HepG2 (cell line): ENCODE measurements at regions not wholly inside any gene's neighbourhood (a gene's known extent, or its start where the extent isn't known, plus 50 kb on each side); places are given as distances from the start of the nearest gene placed in this dataset.

Source experiments
- ATAC-seq: fragments of 200-7000 bp; cut with Tn5 transposase; 3 replicates; pipeline ENCODE4 v1.9.1; 2020; ENCODE audit warnings: mild to moderate bottlenecking, moderate library complexity
- BruUV-seq: library from RNA; stranded (reverse); fragments of 400-500 nt; replicated peaks from 2 replicates; lab custom pipeline; 2021; lab: Mats Ljungman, UMichigan
- CTCF ChIA-PET: fragments of 300-600 bp; formaldehyde crosslinking; extraction: SDS; loops from one replicate; lab custom pipeline; 2021; ENCODE audit warnings: low total read pairs, inconsistent platforms, low intra/inter-chr PET ratio; lab: Yijun Ruan, JAX
- POLR2A ChIA-PET: fragments of 350-600 bp; sonication (Branson Sonifier 250); formaldehyde crosslinking; loops from one replicate; lab custom pipeline; 2020; ENCODE audit warnings: antibody characterized with exemption, inconsistent platforms; lab: Yijun Ruan, JAX
- DNase-seq: peaks from one replicate; pipeline ENCODE4 v3.0.0-alpha.2; 2015; ENCODE audit warnings: low spot score
- FAIRE-seq: peaks from 3 replicates; lab custom pipeline; 2011; peaks lifted over from hg19 to GRCh38; lab: Jason Lieb, UNC
- H2AFZ ChIP-seq: one replicate; pipeline ENCODE4 v1.6.1; 2011; ENCODE audit warnings: low read length, inconsistent platforms
- H3K27ac ChIP-seq: fragments of 300-600 bp; 3 replicates; pipeline ENCODE4 v1.8.0; 2011; ENCODE audit warnings: mixed run types, mild to moderate bottlenecking, mixed read lengths, low read length, inconsistent platforms; ENCODE audit not compliant: insufficient read depth; ENCODE audit errors: extremely low read length
- H3K27me3 ChIP-seq, 2 experiments: fragments of 200-600 bp in 1 of 2; 2 replicates in 1 of 2; 3 replicates in 1 of 2; pipeline versions ENCODE4 v1.6.0 to v1.8.0; 2011; ENCODE audit warnings: low read length in 2 of 2, mild to moderate bottlenecking in 2 of 2, moderate library complexity in 2 of 2, inconsistent platforms in 1 of 2; ENCODE audit not compliant: insufficient read depth in 2 of 2, control insufficient read depth in 1 of 2
- H3K36me3 ChIP-seq, 2 experiments: fragments of 200-600 bp in 1 of 2; replicated peaks in 1 of 2; 2 replicates in 1 of 2; 3 replicates in 1 of 2; pipeline versions ENCODE4 v1.5.1 to v1.8.0; 2011; ENCODE audit warnings: low read length in 2 of 2, inconsistent platforms in 1 of 2; ENCODE audit not compliant: insufficient read depth in 2 of 2, control insufficient read depth in 1 of 2
- H3K4me1 ChIP-seq: 2 replicates; pipeline ENCODE4 v1.5.1; 2012; ENCODE audit warnings: low read length, inconsistent platforms; ENCODE audit not compliant: insufficient read depth
- H3K4me2 ChIP-seq: 2 replicates; pipeline ENCODE4 v1.6.0; 2011; ENCODE audit warnings: low read depth, low read length, inconsistent platforms
- H3K4me3 ChIP-seq, 3 experiments: fragments of 200-600 bp in 1 of 3; sonication (generic), shearing (Covaris generic) in 1 of 3; replicated peaks in 1 of 3; 2 replicates each; pipeline ENCODE4 v1.5.1; 2011 to 2016; ENCODE audit warnings: low read length in 3 of 3, inconsistent platforms in 2 of 3, low read depth in 2 of 3, mild to moderate bottlenecking in 2 of 3, control low read depth in 1 of 3, mixed read lengths in 1 of 3; ENCODE audit not compliant: insufficient read depth in 1 of 3
- H3K79me2 ChIP-seq: one replicate; pipeline ENCODE4 v1.6.1; 2011; ENCODE audit warnings: low read length, inconsistent platforms; ENCODE audit not compliant: insufficient read depth
- H3K9ac ChIP-seq: 2 replicates; pipeline ENCODE4 v1.6.0; 2011; ENCODE audit warnings: mild to moderate bottlenecking, low read depth, low read length, inconsistent platforms; ENCODE audit not compliant: insufficient read depth
- H3K9me3 ChIP-seq: 2 replicates; pipeline ENCODE4 v1.5.1; 2012; ENCODE audit warnings: mild to moderate bottlenecking, low read length
- H4K20me1 ChIP-seq: 2 replicates; pipeline ENCODE4 v1.6.0; 2011; ENCODE audit warnings: inconsistent platforms, mild to moderate bottlenecking, low read length, moderate library complexity; ENCODE audit not compliant: insufficient read depth
- ATF1 ChIP-seq: IDR thresholded peaks from 2 replicates; pipeline ENCODE4 v1.6.1; 2016; ENCODE audit warnings: mild to moderate bottlenecking, control low read depth
- EHMT2 ChIP-seq: fragments of 200-600 bp; sonication (generic); IDR thresholded peaks from 2 replicates; pipeline ENCODE4 v1.7.0; 2017; ENCODE audit warnings: antibody characterized with exemption, low read depth, low read length, borderline replicate concordance
- ELF4 ChIP-seq: sonication (generic); formaldehyde crosslinking; IDR thresholded peaks from 2 replicates; pipeline ENCODE4 v1.5.0; 2020; ENCODE audit warnings: missing genetic modification reagents, mild to moderate bottlenecking, moderate library complexity, borderline replicate concordance
- GPBP1L1 ChIP-seq: sonication (generic); formaldehyde crosslinking; IDR thresholded peaks from 2 replicates; pipeline ENCODE4 v1.5.0; 2020; ENCODE audit warnings: mild to moderate bottlenecking, missing genetic modification reagents
- HHEX ChIP-seq: IDR thresholded peaks from 2 replicates; pipeline ENCODE4 v1.6.1; 2016; ENCODE audit warnings: control low read depth
- IRX3 ChIP-seq: sonication (generic); formaldehyde crosslinking; IDR thresholded peaks from 2 replicates; pipeline ENCODE4 v1.8.1; 2023; ENCODE audit warnings: mild to moderate bottlenecking, low read depth, missing genetic modification reagents, borderline replicate concordance
- KAT8 ChIP-seq: IDR thresholded peaks from 2 replicates; pipeline ENCODE4 v1.6.1; 2016; ENCODE audit warnings: missing genetic modification reagents, missing compliant biosample characterization
- REXO4 ChIP-seq: sonication (generic); formaldehyde crosslinking; IDR thresholded peaks from 2 replicates; pipeline ENCODE4 v1.8.0; 2022; ENCODE audit warnings: missing genetic modification reagents, mild to moderate bottlenecking, borderline replicate concordance
- TEAD2 ChIP-seq: sonication (generic); formaldehyde crosslinking; IDR thresholded peaks from 2 replicates; pipeline ENCODE4 v1.9.0; 2021; ENCODE audit warnings: missing genetic modification reagents
- THAP11 ChIP-seq: IDR thresholded peaks from 2 replicates; pipeline ENCODE4 v1.6.1; 2016; ENCODE audit warnings: missing biosample characterization, missing genetic modification reagents
- ZBTB43 ChIP-seq: sonication (generic); formaldehyde crosslinking; conservative IDR thresholded peaks from 2 replicates; pipeline ENCODE4 v1.4.0; 2020; ENCODE audit warnings: missing genetic modification reagents
- ZNF205 ChIP-seq: IDR thresholded peaks from 2 replicates; pipeline ENCODE4 v1.6.1; 2018; ENCODE audit warnings: missing biosample characterization, missing genetic modification reagents
- ZNF546 ChIP-seq: sonication (generic); formaldehyde crosslinking; conservative IDR thresholded peaks from 2 replicates; pipeline ENCODE4 v1.8.1; 2023; ENCODE audit warnings: mild to moderate bottlenecking, missing genetic modification reagents
- ZNF761 ChIP-seq: sonication (generic); formaldehyde crosslinking; conservative IDR thresholded peaks from 2 replicates; pipeline ENCODE4 v1.4.0; 2020; ENCODE audit warnings: mild to moderate bottlenecking, missing genetic modification reagents
- WGBS: methylation state at CpG from one replicate; pipeline ENCODE4 v1.1.6; 2017; ENCODE audit warnings: low lambda C conversion rate; 5-methylcytosine and 5-hydroxymethylcytosine counted together
- in situ Hi-C: cut with HindIII; loops from 2 replicates; pipeline ENCODE4 v1.10.0; 2017; ENCODE audit warnings: low pct_unique_long_range_greater_than_20kb; ENCODE audit not compliant: extremely low pct_ligation_motif_present
- intact Hi-C: fragments of 100-400 bp; cut with micrococcal nuclease; formaldehyde crosslinking; loops from one replicate; pipeline ENCODE4 v1.10.0; 2022; ENCODE audit not compliant: unreplicated experiment
- TF ChIP-seq, protein P1 (sequence below): sonication (generic); formaldehyde crosslinking; IDR thresholded peaks from 2 replicates; pipeline ENCODE4 v1.9.0; 2021; ENCODE audit warnings: missing genetic modification reagents, borderline replicate concordance
- TF ChIP-seq, protein P2 (sequence below): sonication (generic); formaldehyde crosslinking; IDR thresholded peaks from 2 replicates; pipeline ENCODE4 v1.5.0; 2020; ENCODE audit warnings: missing genetic modification reagents
- TF ChIP-seq, protein P3 (sequence below): conservative IDR thresholded peaks from 2 replicates; pipeline ENCODE4 v1.6.1; 2018; ENCODE audit warnings: missing genetic modification reagents

GRCh38 chr5:57831932-57832331 lies 349.3 kb upstream of the ACTBL2 start:
- Histone ChIP-seq H3K4me1 (peaks cover 10% of the 10 kb centered on the region; the same call in 1 of the 2 replicates), H3K9me3 (peaks cover 9% of the 10 kb centered on the region; the same call in 1 of the 2 replicates), H3K4me2 (no peak overlapping the region), H2AFZ (no peak overlapping the region), H3K36me3 (no peaks in the 10 kb centered on the region), H3K27ac (no peak overlapping the region), H3K27me3 (no peaks in the 10 kb centered on the region), H3K79me2 (no peaks in the 10 kb centered on the region), H3K9ac (no peak overlapping the region), H3K4me3 (no peak overlapping the region), H4K20me1 (no peaks in the 10 kb centered on the region)
- ATAC-seq (no peak), FAIRE-seq (no peak), DNase-seq (no peak)
- intact Hi-C loops, result loop anchor here (2.0 kb wide), 1 partner anchor 19 kb away; no protein-coding TSS in a partner anchor
- 45% methylated on average over 2 of the region's 2 CpGs for WGBS
- ChIA-PET POLR2A (no interaction called here), CTCF (no interaction called here)
- in situ Hi-C loops, result no loop called here
- no TSS peak for BruUV-seq
- TF ChIP-seq GPBP1L1 (CRISPR knock-in tag), result no peak
- TF ChIP-seq THAP11 (CRISPR knock-in tag), result no peak
- no peak for TF ChIP-seq TEAD2 (CRISPR knock-in tag)
- TF ChIP-seq EHMT2, result no peak
- no peak for TF ChIP-seq HHEX (CRISPR knock-in tag)
- TF ChIP-seq, protein P1, sequence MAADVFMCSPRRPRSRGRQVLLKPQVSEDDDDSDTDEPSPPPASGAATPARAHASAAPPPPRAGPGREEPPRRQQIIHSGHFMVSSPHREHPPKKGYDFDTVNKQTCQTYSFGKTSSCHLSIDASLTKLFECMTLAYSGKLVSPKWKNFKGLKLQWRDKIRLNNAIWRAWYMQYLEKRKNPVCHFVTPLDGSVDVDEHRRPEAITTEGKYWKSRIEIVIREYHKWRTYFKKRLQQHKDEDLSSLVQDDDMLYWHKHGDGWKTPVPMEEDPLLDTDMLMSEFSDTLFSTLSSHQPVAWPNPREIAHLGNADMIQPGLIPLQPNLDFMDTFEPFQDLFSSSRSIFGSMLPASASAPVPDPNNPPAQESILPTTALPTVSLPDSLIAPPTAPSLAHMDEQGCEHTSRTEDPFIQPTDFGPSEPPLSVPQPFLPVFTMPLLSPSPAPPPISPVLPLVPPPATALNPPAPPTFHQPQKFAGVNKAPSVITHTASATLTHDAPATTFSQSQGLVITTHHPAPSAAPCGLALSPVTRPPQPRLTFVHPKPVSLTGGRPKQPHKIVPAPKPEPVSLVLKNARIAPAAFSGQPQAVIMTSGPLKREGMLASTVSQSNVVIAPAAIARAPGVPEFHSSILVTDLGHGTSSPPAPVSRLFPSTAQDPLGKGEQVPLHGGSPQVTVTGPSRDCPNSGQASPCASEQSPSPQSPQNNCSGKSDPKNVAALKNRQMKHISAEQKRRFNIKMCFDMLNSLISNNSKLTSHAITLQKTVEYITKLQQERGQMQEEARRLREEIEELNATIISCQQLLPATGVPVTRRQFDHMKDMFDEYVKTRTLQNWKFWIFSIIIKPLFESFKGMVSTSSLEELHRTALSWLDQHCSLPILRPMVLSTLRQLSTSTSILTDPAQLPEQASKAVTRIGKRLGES (CRISPR knock-in tag), result no peak
- TF ChIP-seq ZNF205 (CRISPR knock-in tag), result no peak
- no peak for TF ChIP-seq REXO4 (CRISPR knock-in tag)
- TF ChIP-seq, protein P2, sequence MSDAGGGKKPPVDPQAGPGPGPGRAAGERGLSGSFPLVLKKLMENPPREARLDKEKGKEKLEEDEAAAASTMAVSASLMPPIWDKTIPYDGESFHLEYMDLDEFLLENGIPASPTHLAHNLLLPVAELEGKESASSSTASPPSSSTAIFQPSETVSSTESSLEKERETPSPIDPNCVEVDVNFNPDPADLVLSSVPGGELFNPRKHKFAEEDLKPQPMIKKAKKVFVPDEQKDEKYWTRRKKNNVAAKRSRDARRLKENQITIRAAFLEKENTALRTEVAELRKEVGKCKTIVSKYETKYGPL (CRISPR knock-in tag), result no peak
- TF ChIP-seq ZBTB43 (CRISPR knock-in tag), result no peak
- no peak for TF ChIP-seq ZNF761
- no peak for TF ChIP-seq KAT8 (CRISPR knock-in tag)
- no peak for TF ChIP-seq ZNF546
- no peak for TF ChIP-seq ATF1 (CRISPR knock-in tag)
- TF ChIP-seq IRX3 (CRISPR knock-in tag), result no peak
- TF ChIP-seq, protein P3, sequence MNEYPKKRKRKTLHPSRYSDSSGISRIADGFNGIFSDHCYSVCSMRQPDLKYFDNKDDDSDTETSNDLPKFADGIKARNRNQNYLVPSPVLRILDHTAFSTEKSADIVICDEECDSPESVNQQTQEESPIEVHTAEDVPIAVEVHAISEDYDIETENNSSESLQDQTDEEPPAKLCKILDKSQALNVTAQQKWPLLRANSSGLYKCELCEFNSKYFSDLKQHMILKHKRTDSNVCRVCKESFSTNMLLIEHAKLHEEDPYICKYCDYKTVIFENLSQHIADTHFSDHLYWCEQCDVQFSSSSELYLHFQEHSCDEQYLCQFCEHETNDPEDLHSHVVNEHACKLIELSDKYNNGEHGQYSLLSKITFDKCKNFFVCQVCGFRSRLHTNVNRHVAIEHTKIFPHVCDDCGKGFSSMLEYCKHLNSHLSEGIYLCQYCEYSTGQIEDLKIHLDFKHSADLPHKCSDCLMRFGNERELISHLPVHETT (CRISPR knock-in tag), result no peak
- TF ChIP-seq ELF4 (CRISPR knock-in tag), result no peak
